KMS-11 (cell line): ENCODE measurements at regions not wholly inside any gene's neighbourhood (a gene's known extent, or its start where the extent isn't known, plus 50 kb on each side); places are given as distances from the start of the nearest gene placed in this dataset.
"Not testable (repeated sequence)": the region's sequence is repeated elsewhere in the genome, so short reads cannot be mapped to it uniquely, and the experiment has no call there.

ENCODE experiments used
- H2AFZ ChIP-seq: fragments of 200-600 bp; sonication (generic); 2 replicates; pipeline ENCODE4 v1.6.1; 2016; ENCODE audit warnings: antibody characterized with exemption, mixed run types, low read depth
- H3K27ac ChIP-seq: fragments of 200-600 bp; sonication (generic); 2 replicates; pipeline ENCODE4 v1.6.1; 2016; ENCODE audit warnings: mild to moderate bottlenecking, mixed run types
- H3K27me3 ChIP-seq: fragments of 200-600 bp; sonication (generic); 2 replicates; pipeline ENCODE4 v1.6.1; 2017; ENCODE audit warnings: mild to moderate bottlenecking, low read depth, mixed run types, moderate library complexity; ENCODE audit not compliant: insufficient read depth
- H3K36me3 ChIP-seq: fragments of 200-600 bp; sonication (generic); 2 replicates; pipeline ENCODE4 v1.6.1; 2017; ENCODE audit warnings: mild to moderate bottlenecking, mixed run types; ENCODE audit not compliant: insufficient read depth
- H3K4me1 ChIP-seq: fragments of 200-600 bp; sonication (generic); 2 replicates; pipeline ENCODE4 v1.6.1; 2016; ENCODE audit warnings: mild to moderate bottlenecking, low read depth, mixed run types; ENCODE audit not compliant: poor library complexity, severe bottlenecking
- H3K4me2 ChIP-seq: fragments of 200-600 bp; sonication (generic); 2 replicates; pipeline ENCODE4 v1.7.0; 2016; ENCODE audit warnings: mild to moderate bottlenecking, mixed run types
- H3K4me3 ChIP-seq: fragments of 200-600 bp; sonication (generic); IDR thresholded peaks from 2 replicates; pipeline ENCODE4 v1.6.1; 2017; ENCODE audit warnings: low read depth, low read length, mixed read lengths; ENCODE audit not compliant: insufficient read depth
- H3K79me2 ChIP-seq: fragments of 200-600 bp; sonication (generic); 2 replicates; pipeline ENCODE4 v1.6.1; 2016; ENCODE audit warnings: low read depth, mixed run types; ENCODE audit not compliant: insufficient read depth
- H3K9ac ChIP-seq: fragments of 200-600 bp; sonication (generic); 2 replicates; pipeline ENCODE4 v1.6.1; 2016; ENCODE audit warnings: mild to moderate bottlenecking, mixed run types
- H4K20me1 ChIP-seq: fragments of 200-600 bp; sonication (generic); 2 replicates; pipeline ENCODE4 v1.6.1; 2016; ENCODE audit warnings: mild to moderate bottlenecking, mixed run types; ENCODE audit not compliant: insufficient read depth
- TF ChIP-seq, protein P1 (sequence below): fragments of 200-600 bp; sonication (generic); conservative IDR thresholded peaks from 2 replicates; pipeline ENCODE4 v1.6.1; 2017; ENCODE audit warnings: low read depth, mild to moderate bottlenecking, antibody characterized with exemption, low read length, moderate library complexity, mixed read lengths

DNA sequence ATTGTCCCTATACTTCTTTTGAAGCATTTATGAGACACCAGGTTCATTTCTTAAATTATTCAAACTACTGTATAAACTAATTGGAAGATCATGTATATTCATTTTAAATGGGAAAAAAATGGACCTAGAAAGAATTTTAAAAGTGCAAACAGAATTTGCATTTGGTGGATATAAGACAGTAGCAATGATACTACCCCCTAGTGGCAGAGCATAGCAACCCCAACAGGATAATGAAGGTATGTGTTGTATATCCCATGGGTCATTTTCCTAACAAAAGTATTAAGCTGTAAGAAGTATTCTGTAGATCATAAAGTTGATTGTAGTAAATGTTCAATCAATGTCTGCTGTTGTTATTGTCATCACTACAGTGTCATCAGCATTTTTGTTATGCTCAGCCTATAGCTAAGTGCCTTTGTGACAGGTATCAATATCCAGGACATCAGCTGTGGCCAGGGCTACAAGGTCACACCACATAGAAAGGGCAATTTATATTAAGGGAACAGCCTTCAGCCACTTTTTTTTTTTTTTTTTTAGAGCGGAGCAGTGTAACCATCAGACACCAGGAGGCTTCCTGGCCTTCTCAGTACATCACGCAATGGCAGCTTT is 175.8 kb downstream of the FOXB1 start:
- Histone ChIP-seq H3K4me1 (no peaks in the 10 kb centered on the region), H3K9ac (no peak overlapping the region), H3K4me3 (no peak overlapping the region), H3K36me3 (no peaks in the 10 kb centered on the region), H3K27me3 (no peaks in the 10 kb centered on the region), H4K20me1 (no peaks in the 10 kb centered on the region), H3K27ac (no peak overlapping the region), H3K4me2 (no peak overlapping the region), H2AFZ (no peak overlapping the region), H3K79me2 (no peaks in the 10 kb centered on the region)
- TF ChIP-seq, protein P1, sequence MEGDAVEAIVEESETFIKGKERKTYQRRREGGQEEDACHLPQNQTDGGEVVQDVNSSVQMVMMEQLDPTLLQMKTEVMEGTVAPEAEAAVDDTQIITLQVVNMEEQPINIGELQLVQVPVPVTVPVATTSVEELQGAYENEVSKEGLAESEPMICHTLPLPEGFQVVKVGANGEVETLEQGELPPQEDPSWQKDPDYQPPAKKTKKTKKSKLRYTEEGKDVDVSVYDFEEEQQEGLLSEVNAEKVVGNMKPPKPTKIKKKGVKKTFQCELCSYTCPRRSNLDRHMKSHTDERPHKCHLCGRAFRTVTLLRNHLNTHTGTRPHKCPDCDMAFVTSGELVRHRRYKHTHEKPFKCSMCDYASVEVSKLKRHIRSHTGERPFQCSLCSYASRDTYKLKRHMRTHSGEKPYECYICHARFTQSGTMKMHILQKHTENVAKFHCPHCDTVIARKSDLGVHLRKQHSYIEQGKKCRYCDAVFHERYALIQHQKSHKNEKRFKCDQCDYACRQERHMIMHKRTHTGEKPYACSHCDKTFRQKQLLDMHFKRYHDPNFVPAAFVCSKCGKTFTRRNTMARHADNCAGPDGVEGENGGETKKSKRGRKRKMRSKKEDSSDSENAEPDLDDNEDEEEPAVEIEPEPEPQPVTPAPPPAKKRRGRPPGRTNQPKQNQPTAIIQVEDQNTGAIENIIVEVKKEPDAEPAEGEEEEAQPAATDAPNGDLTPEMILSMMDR: peak; percentile 77

DNA sequence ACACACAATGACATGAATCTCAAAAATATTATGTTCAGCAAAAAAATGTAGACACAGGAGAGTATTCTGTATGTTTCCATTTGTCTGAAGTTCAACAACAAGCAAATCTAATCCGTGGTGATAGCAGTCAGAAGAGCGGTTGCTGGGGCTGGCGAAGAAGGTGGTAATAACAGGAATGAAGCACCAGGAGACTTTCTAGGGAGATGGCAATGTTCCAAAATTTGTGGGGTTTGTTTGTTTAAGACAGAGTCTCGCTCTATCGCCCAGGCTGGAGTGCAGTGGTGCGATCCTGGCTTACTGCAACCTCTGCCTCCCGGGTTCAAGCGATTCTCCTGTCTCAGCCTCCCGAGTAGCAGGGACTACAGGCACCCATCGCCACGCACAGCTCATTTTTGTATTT is 177.8 kb downstream of the FOXB1 start:
- not testable (repeated sequence) for H3K4me3 ChIP-seq, H2AFZ ChIP-seq, H3K36me3 ChIP-seq, H3K4me1 ChIP-seq, H3K9ac ChIP-seq, H3K79me2 ChIP-seq, H4K20me1 ChIP-seq, H3K27me3 ChIP-seq, H3K27ac ChIP-seq, H3K4me2 ChIP-seq

DNA sequence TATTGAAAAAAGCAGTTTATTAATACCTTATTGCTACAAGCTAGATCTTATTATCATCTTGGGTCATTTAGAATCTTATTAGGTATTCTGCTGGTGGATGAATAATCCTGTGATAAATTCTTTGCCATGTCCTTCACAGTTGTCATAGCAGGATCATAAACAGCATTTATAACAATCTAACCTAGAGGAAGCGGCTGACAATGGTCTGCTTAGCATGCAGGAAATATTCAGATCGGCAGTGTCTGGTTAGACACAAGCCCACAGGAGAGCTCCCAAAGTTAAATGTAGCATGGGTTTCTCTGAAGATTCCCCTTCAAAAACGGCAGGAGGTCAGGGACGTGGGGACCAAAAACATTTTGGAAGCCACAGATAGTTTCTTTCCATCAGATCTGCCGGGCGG is 179.3 kb downstream of the FOXB1 start:
- Histone ChIP-seq H4K20me1 (no peaks in the 10 kb centered on the region), H3K79me2 (no peaks in the 10 kb centered on the region), H3K4me1 (no peaks in the 10 kb centered on the region), H3K27me3 (no peaks in the 10 kb centered on the region), H3K27ac (no peak overlapping the region), H3K36me3 (no peaks in the 10 kb centered on the region), H3K9ac (no peak overlapping the region), H2AFZ (no peak overlapping the region), H3K4me2 (no peak overlapping the region), H3K4me3 (no peak overlapping the region)
- TF ChIP-seq, protein P1: no peak

DNA sequence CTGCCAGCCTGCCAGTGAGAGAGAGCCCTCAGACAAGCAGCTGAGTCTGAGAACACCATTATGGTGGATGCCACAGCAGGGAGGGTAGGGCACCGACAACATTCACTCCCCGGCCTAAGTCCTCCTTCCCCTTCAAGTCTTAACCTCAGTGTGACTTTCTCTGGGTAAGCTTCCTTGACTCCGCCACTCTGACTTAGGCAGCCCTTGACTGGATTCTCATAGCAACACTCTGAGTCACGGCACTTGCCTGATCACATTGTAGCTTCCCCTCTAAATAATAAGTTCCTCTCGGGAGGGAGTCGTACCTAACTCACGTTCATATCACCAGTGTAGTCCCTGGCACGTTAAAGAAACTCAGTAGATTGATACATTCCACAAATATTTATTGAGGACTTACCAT is 180.5 kb downstream of the FOXB1 start:
- TF ChIP-seq, protein P1: no peak
- H3K9ac ChIP-seq: no peak overlapping the region
- H3K27me3 ChIP-seq: no peaks in the 10 kb centered on the region
- H4K20me1 ChIP-seq: no peaks in the 10 kb centered on the region
- H3K4me3 ChIP-seq: no peak overlapping the region
- H2AFZ ChIP-seq: no peak overlapping the region
- no peak overlapping the region for H3K27ac ChIP-seq
- no peaks in the 10 kb centered on the region for H3K36me3 ChIP-seq
- no peaks in the 10 kb centered on the region for H3K4me1 ChIP-seq
- no peaks in the 10 kb centered on the region for H3K79me2 ChIP-seq
- no peak overlapping the region for H3K4me2 ChIP-seq

DNA sequence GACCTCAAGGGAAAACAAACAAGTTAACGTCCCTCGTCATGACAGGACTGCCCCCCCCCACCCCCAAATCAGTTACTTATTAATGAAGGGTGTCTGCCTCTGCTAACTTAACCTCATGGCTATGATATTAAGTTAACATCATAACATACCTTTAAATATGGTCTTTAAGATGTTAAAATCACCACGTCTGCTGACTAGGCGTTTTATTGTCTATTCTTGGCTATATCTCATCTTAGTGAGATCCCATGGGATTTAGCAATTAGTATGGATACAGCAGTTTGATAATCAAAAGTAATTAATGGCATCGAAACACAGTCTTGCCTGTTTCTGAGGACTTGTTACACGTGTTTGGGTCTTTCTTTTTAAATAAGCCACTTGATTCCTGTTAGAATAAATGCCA is 186.9 kb downstream of the FOXB1 start:
- H3K9ac ChIP-seq: no peak overlapping the region
- no peak overlapping the region for H3K27ac ChIP-seq
- H2AFZ ChIP-seq: no peak overlapping the region
- no peaks in the 10 kb centered on the region for H3K4me1 ChIP-seq
- TF ChIP-seq, protein P1: no peak
- H4K20me1 ChIP-seq: no peaks in the 10 kb centered on the region
- no peak overlapping the region for H3K4me3 ChIP-seq
- H3K27me3 ChIP-seq: no peaks in the 10 kb centered on the region
- H3K36me3 ChIP-seq: no peaks in the 10 kb centered on the region
- H3K4me2 ChIP-seq: no peak overlapping the region
- H3K79me2 ChIP-seq: no peaks in the 10 kb centered on the region
